GM12873 (cell line): ENCODE measurements at regions not wholly inside any gene's neighbourhood (a gene's known extent, or its start where the extent isn't known, plus 50 kb on each side); places are given as distances from the start of the nearest gene placed in this dataset.

Source experiments
- TF ChIP-seq, protein P1 (sequence below): IDR thresholded peaks from 2 replicates; pipeline ENCODE4 v1.5.1; 2012; ENCODE audit warnings: low read depth, mild to moderate bottlenecking, moderate library complexity, low read length, control low read depth; ENCODE audit not compliant: insufficient read depth; ENCODE audit errors: missing control alignments

DNA sequence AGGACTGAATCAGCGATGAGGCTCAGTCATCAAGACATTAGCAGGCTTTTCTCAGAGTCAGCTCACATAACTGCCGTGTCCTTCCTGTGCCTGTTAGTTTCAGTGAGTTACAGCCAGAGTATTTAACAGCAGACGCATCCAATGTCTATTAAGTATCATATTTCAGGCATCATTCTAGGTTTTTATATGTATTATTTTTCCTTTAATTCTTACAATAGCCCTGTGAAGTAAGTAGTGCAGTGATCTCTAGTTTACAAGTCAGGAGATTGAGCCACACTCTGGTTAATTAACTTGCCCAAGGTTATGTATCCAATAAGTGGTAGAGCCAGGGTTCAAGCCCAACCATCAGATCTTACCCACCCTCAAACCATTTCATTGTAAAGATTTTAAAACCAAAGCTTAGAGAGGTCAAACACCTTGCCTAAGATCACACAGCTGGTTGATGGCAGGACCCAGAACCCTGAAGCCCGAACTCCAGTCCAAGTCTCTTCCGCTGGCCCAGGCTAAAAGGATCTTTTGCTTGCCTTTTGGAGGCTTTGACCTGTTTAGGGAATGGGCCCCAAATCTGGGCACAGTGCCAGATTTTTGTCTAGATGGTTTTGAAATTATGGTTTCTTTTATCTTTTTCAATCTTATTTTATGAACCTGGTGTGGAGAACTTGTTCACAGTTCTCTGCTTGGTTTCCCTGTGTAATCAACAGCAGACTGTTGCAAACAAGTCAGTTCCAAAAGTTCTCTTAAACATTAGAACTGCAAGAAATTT lies 261.2 kb upstream of the CLINT1 start:
- TF ChIP-seq, protein P1, sequence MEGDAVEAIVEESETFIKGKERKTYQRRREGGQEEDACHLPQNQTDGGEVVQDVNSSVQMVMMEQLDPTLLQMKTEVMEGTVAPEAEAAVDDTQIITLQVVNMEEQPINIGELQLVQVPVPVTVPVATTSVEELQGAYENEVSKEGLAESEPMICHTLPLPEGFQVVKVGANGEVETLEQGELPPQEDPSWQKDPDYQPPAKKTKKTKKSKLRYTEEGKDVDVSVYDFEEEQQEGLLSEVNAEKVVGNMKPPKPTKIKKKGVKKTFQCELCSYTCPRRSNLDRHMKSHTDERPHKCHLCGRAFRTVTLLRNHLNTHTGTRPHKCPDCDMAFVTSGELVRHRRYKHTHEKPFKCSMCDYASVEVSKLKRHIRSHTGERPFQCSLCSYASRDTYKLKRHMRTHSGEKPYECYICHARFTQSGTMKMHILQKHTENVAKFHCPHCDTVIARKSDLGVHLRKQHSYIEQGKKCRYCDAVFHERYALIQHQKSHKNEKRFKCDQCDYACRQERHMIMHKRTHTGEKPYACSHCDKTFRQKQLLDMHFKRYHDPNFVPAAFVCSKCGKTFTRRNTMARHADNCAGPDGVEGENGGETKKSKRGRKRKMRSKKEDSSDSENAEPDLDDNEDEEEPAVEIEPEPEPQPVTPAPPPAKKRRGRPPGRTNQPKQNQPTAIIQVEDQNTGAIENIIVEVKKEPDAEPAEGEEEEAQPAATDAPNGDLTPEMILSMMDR: no peak

DNA sequence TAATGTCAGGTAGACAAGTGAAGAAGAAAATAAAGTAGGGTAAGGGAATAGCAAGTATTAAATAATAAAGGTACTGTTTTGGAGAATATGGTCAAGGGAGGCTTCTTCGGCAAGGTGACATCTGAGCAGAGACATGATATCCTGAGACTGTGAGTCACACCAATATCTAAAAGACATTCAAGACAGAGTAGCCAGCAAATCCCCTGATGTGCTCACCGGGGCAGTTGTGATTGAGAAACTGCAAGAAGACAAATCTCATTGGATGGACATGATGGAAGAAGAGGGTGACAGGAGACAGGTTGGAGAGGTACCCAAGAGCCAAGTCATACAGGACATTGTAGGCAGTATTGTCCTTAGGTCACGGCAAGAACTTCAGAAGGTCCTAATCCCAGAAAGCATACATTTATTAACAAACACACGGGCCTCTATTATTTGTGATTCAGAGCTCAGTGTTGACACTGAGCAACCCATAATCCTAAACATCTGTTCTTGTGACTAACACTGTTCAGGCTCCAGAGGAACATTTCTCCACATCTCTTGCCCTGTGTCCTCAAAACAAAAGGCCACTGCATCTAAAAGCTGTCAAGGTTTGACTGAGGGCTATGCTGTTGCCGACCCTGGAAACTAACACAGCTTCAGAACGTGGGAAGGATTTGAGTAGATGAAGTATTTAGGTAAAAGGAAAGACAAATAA lies 258.7 kb upstream of the CLINT1 start:
- TF ChIP-seq, protein P1: no peak

DNA sequence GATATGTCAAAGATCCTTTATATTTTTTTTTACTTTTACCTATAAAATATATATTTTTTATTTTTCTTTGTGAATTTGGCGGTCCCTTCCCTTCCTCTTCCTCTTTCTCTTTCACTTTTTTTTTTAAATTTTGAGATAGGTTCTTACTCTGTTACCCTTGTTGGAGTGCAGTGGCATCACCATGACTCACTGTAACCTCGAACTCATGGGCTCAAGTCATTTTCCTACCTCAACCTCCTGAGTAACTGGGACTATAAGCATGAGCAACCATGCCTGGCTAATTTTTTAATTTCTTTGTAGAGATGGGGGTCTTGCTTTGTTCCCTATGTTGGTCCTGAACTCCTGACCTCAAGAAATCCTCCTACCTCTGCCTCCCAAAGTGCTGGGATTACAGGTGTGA lies 258.0 kb upstream of the CLINT1 start:
- TF ChIP-seq, protein P1: no peak

DNA sequence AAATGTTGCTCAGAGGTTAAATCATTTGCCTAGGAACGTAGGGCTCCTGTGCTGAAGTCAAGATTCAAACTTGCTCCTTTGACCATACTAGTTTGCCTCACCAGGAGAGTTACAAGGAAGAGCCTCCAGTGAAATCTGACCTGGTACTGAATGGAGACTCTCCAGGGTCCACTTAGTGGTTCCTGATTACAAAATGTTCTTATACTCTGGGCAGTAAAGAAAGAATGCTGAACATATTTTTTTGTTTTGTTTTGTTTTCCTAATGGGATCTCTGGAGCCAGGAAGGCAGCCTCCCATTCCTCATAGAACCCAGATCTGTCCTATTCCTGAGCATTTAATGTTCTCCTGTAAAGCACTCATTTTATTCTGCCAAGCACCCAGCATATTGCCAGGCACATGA lies 256.5 kb upstream of the CLINT1 start:
- TF ChIP-seq, protein P1: no peak

DNA sequence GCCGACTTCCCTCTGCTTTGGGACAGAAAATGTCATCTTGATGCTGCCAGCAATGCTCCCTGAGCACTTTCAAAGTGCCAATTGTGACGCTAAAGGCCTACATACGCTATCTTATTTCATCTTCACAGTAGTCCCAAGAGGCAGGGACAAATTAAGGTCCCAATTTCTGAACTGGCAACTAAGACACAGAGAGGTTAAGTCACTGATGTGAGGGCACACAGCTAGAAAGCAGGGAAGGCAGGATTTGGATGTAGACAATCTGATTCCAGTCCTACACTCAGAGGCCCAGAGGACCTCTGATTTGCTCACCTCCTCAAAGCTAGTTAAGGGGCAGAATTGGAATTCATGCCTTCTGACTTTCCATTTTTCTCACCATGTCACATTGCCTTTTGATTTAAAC lies 249.2 kb upstream of the CLINT1 start:
- TF ChIP-seq, protein P1: no peak

DNA sequence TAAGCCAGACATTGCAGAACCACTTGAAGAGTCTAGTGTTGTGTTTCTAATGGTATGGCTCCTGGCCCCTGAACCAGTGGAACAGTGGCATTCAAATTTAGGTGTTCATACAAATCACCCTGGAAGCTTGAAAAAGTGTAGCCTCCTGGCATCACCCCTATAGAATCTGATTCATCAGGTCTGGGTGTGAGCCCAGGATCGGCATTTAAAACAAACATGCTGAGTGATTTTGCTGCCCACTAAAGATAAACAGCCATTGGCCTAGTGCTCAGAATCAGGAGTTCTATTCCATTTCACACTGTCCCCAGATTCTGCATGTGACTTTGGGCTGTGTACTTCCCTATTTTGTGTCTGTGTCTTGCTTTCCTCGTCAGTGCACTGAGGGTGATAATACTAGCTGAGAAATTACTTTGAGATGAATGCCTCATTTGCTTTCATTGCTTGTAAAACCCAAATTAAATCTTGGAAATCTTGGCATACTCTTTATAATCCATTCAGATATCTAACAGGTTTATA lies 241.5 kb upstream of the CLINT1 start:
- TF ChIP-seq, protein P1: no peak

DNA sequence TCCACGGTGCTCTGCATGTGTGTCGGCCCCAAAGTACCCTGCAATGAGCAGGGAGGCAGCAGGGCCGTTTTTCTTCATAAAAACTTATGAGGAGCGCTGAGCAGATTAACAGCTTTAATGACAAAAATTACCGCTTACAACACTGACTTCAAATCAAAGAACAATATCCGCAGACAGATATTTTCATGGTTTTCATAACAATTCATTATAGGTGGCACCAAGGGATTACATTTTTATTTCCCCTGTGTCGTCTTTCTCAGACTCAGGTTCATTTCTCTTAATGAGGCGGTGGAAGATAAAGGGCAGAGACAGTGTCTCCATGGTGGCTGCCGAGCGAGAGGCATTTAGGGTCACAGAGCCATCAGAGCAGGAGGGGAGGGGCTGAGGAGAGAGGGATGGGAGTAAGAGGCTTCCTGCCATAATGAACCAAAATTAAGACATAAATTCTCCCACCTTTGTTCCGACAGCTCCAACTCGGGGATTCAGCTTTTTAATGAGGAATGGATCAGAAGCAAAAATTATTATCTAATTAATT lies 240.7 kb upstream of the CLINT1 start:
- TF ChIP-seq, protein P1: no peak
